ENCODE measurements at regions not wholly inside any gene's neighbourhood (a gene's known extent, or its start where the extent isn't known, plus 50 kb on each side); places are given as distances from the start of the nearest gene placed in this dataset.

DNA sequence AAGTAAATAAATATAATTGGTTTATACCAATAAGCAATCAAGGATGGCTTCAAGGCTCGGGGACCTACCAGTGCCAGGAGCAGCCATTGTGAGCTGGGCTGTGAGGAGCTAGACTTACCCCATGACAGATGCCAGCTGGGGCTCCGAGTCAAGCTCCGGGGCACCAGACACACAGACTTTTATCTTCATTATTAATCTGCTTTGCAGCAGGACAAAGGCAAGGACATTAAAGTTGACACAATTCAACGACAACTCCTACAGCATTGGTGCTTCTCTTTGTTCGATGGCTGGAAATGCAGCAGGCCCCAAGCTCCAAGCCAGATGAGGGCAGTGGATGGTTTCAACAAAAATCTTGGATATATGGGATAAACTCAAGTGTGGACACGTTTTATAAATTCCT is 68.3 kb downstream of the CD24 start:
- TF ChIP-seq, protein P1, sequence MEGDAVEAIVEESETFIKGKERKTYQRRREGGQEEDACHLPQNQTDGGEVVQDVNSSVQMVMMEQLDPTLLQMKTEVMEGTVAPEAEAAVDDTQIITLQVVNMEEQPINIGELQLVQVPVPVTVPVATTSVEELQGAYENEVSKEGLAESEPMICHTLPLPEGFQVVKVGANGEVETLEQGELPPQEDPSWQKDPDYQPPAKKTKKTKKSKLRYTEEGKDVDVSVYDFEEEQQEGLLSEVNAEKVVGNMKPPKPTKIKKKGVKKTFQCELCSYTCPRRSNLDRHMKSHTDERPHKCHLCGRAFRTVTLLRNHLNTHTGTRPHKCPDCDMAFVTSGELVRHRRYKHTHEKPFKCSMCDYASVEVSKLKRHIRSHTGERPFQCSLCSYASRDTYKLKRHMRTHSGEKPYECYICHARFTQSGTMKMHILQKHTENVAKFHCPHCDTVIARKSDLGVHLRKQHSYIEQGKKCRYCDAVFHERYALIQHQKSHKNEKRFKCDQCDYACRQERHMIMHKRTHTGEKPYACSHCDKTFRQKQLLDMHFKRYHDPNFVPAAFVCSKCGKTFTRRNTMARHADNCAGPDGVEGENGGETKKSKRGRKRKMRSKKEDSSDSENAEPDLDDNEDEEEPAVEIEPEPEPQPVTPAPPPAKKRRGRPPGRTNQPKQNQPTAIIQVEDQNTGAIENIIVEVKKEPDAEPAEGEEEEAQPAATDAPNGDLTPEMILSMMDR (IDR thresholded peaks at IDR 0.05): no peak
- TF ChIP-seq POLR2A (IDR thresholded peaks at IDR 0.05): no peak

All from thyroid gland (tissue), 4 donors.